Upper lobe of left lung (tissue), 6 donors: ENCODE measurements at regions not wholly inside any gene's neighbourhood (a gene's known extent, or its start where the extent isn't known, plus 50 kb on each side); places are given as distances from the start of the nearest gene placed in this dataset.

ENCODE experiments used
- ATAC-seq, 2 donors: fragments of 200-7000 bp; cut with Tn5 transposase; one replicate each; pipeline ENCODE4 v1.9.1; 2022; ENCODE audit warnings: mild to moderate bottlenecking in 2 of 2, moderate library complexity in 2 of 2; ENCODE audit not compliant: low FRiP score in 2 of 2
- DNase-seq, 2 donors: peaks; one replicate each; pipeline ENCODE4 v3.0.0-alpha.2; 2019 to 2020
- H3K27ac ChIP-seq, 4 donors: fragments of 200-600 bp; sonication (generic); one replicate each; pipeline ENCODE4 v1.5.1; 2016 to 2019
- H3K27me3 ChIP-seq, 4 donors: fragments of 200-600 bp; sonication (generic); one replicate each; pipeline ENCODE4 v1.5.1; 2017 to 2019
- H3K36me3 ChIP-seq, 4 donors: fragments of 200-600 bp; sonication (generic); one replicate each; pipeline ENCODE4 v1.5.1; 2016 to 2019
- H3K4me1 ChIP-seq, 4 donors: fragments of 200-600 bp; sonication (generic); one replicate each; pipeline ENCODE4 v1.5.1; 2018 to 2019
- H3K4me3 ChIP-seq, 4 donors: fragments of 200-600 bp; sonication (generic); one replicate each; pipeline ENCODE4 v1.5.1; 2017 to 2019; ENCODE audit warnings: mild to moderate bottlenecking in 2 of 4, moderate library complexity in 1 of 4
- H3K9me3 ChIP-seq, 4 donors: fragments of 200-600 bp; sonication (generic); one replicate each; pipeline ENCODE4 v1.5.1; 2018 to 2019
- CTCF ChIP-seq, 6 experiments: fragments of 450-650 bp in 4 of 6; fragments of 200-600 bp in 2 of 6; sonication (generic) in 2 of 6; IDR thresholded peaks; one replicate each; pipeline ENCODE4 v1.5.1; 2016 to 2019; ENCODE audit warnings: antibody characterized with exemption in 6 of 6
- EP300 ChIP-seq, 4 donors: sonication (generic); formaldehyde crosslinking; IDR thresholded peaks; one replicate each; pipeline ENCODE4 v1.5.1; 2017; ENCODE audit warnings: antibody characterized with exemption in 4 of 4, control low read depth in 2 of 4
- POLR2A ChIP-seq, 4 donors: fragments of 450-650 bp; IDR thresholded peaks; one replicate each; pipeline ENCODE4 v1.5.1; 2016 to 2017; ENCODE audit warnings: antibody characterized with exemption in 4 of 4, mild to moderate bottlenecking in 2 of 4
- POLR2AphosphoS5 ChIP-seq, 2 donors: sonication (generic); formaldehyde crosslinking; IDR thresholded peaks; one replicate each; pipeline ENCODE4 v1.5.1; 2017; ENCODE audit warnings: antibody characterized with exemption in 2 of 2
- WGBS, 2 donors: methylation state at CpG; one replicate each; pipeline ENCODE4 v1.1.5; 2017 to 2018; 5-methylcytosine and 5-hydroxymethylcytosine counted together
- donor health status: DM: no; HTN: no; CAD: no; lungs with moderate emphysema.
- donor health status: DM: no; HTN: yes; CAD: no; lungs with severe emphysema.

- Histone ChIP-seq H3K9me3 (no peaks in the 10 kb centered on the region), H3K27ac (no peak overlapping the region), H3K27me3 (no peaks in the 10 kb centered on the region), H3K36me3 (no peaks in the 10 kb centered on the region), H3K4me3 (no peak overlapping the region), H3K4me1 (no peaks in the 10 kb centered on the region)
- DNase-seq (no peak), ATAC-seq (no peak)
- TF ChIP-seq CTCF (IDR thresholded peaks at IDR 0.05) (no peak), POLR2A (IDR thresholded peaks at IDR 0.05) (no peak), EP300 (IDR thresholded peaks at IDR 0.05) (no peak), POLR2AphosphoS5 (IDR thresholded peaks at IDR 0.05) (no peak)
- WGBS, 2 donors: 82 to 92% methylated on average over 2 of the region's 2 CpGs
Observed at GRCh38 chr12:58767496-58767895, 152.8 kb downstream of the LRIG3 start.

- no peaks in the 10 kb centered on the region for H3K4me1 ChIP-seq
- H3K27ac ChIP-seq: no peak overlapping the region
- ATAC-seq (no peak), DNase-seq (no peak)
- no peak overlapping the region for H3K4me3 ChIP-seq
- no peaks in the 10 kb centered on the region for H3K27me3 ChIP-seq
- no peaks in the 10 kb centered on the region for H3K36me3 ChIP-seq
- TF ChIP-seq EP300 (IDR thresholded peaks at IDR 0.05) (no peak), CTCF (IDR thresholded peaks at IDR 0.05) (no peak), POLR2A (IDR thresholded peaks at IDR 0.05) (no peak), POLR2AphosphoS5 (IDR thresholded peaks at IDR 0.05) (no peak)
- no peaks in the 10 kb centered on the region for H3K9me3 ChIP-seq
Observed at GRCh38 chr12:58773986-58774385, 146.3 kb downstream of the LRIG3 start.

GRCh38 chr12:58774731-58775130, 145.6 kb downstream of the LRIG3 start:
- no peak overlapping the region for H3K27ac ChIP-seq
- H3K4me1 ChIP-seq: no peaks in the 10 kb centered on the region
- no peaks in the 10 kb centered on the region for H3K36me3 ChIP-seq
- DNase-seq: no peak
- no peaks in the 10 kb centered on the region for H3K27me3 ChIP-seq
- no peaks in the 10 kb centered on the region for H3K9me3 ChIP-seq
- TF ChIP-seq POLR2A (IDR thresholded peaks at IDR 0.05) (no peak), CTCF (IDR thresholded peaks at IDR 0.05) (no peak)
- ATAC-seq: no peak
- no peak overlapping the region for H3K4me3 ChIP-seq
- WGBS, 2 donors: 55 to 68% methylated on average over 2 of the region's 2 CpGs

GRCh38 chr12:58775396-58775795, 144.9 kb downstream of the LRIG3 start:
- H3K4me1 ChIP-seq: no peaks in the 10 kb centered on the region
- no peak for ATAC-seq
- no peaks in the 10 kb centered on the region for H3K9me3 ChIP-seq
- no peak for DNase-seq
- 67 to 80% methylated on average over 1 of the region's 1 CpG for WGBS, 2 donors
- TF ChIP-seq POLR2A (IDR thresholded peaks at IDR 0.05) (no peak), EP300 (IDR thresholded peaks at IDR 0.05) (no peak), CTCF (IDR thresholded peaks at IDR 0.05) (no peak), POLR2AphosphoS5 (IDR thresholded peaks at IDR 0.05) (no peak)
- H3K27ac ChIP-seq: no peak overlapping the region
- no peaks in the 10 kb centered on the region for H3K27me3 ChIP-seq
- no peak overlapping the region for H3K4me3 ChIP-seq
- H3K36me3 ChIP-seq: no peaks in the 10 kb centered on the region

GRCh38 chr12:58776144-58776543, 144.2 kb downstream of the LRIG3 start:
- no peak for ATAC-seq
- no peak for TF ChIP-seq POLR2AphosphoS5 (IDR thresholded peaks at IDR 0.05)
- no peak for TF ChIP-seq POLR2A (IDR thresholded peaks at IDR 0.05)
- TF ChIP-seq CTCF (IDR thresholded peaks at IDR 0.05): no peak
- TF ChIP-seq EP300 (IDR thresholded peaks at IDR 0.05): no peak
- Histone ChIP-seq H3K27me3 (no peaks in the 10 kb centered on the region), H3K27ac (no peak overlapping the region), H3K4me1 (no peaks in the 10 kb centered on the region), H3K4me3 (no peak overlapping the region), H3K36me3 (no peaks in the 10 kb centered on the region), H3K9me3 (no peaks in the 10 kb centered on the region)
- DNase-seq: no peak
